ENCODE measurements at regions not wholly inside any gene's neighbourhood (a gene's known extent, or its start where the extent isn't known, plus 50 kb on each side); places are given as distances from the start of the nearest gene placed in this dataset.
"Not testable (repeated sequence)": the region's sequence is repeated elsewhere in the genome, so short reads cannot be mapped to it uniquely, and the experiment has no call there.

- DNase-seq = no peak
Measured at GRCh38 chr21:15638856-15639549, 90.8 kb upstream of the USP25 start.

- DNase-seq = not testable (repeated sequence)
Measured at GRCh38 chr21:15640113-15640512, 89.7 kb upstream of the USP25 start.

- no peak for DNase-seq
Measured at GRCh38 chr21:15644489-15644888, 85.3 kb upstream of the USP25 start.

GRCh38 chr21:15645830-15646229 is 84.0 kb upstream of the USP25 start:
- no peak for DNase-seq

DNA sequence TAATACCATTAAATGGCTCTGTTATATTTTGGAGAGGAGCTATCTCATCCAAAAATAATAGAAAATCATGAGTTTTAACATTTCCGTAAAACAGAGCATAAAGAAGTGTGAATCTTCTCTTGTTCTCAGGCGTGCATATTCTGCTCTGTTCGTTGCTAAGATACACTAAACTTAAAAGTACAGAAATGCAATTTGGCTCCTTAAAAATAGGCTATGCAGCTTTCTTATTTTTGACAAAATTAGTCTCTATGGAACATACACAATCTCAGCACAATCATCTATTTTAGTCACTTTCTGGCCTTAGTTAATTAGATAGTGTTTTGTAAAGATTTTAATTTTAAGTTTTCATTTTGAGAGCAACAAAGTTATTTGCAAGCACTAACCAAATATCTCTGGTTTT is 79.0 kb upstream of the USP25 start:
- DNase-seq = no peak

GRCh38 chr21:15651172-15651571 is 78.6 kb upstream of the USP25 start:
- DNase-seq = no peak

- no peak for DNase-seq
Measured at GRCh38 chr21:15653710-15654109, 76.1 kb upstream of the USP25 start.

GRCh38 chr21:15654171-15654570 is 75.6 kb upstream of the USP25 start:
- DNase-seq = no peak

DNA sequence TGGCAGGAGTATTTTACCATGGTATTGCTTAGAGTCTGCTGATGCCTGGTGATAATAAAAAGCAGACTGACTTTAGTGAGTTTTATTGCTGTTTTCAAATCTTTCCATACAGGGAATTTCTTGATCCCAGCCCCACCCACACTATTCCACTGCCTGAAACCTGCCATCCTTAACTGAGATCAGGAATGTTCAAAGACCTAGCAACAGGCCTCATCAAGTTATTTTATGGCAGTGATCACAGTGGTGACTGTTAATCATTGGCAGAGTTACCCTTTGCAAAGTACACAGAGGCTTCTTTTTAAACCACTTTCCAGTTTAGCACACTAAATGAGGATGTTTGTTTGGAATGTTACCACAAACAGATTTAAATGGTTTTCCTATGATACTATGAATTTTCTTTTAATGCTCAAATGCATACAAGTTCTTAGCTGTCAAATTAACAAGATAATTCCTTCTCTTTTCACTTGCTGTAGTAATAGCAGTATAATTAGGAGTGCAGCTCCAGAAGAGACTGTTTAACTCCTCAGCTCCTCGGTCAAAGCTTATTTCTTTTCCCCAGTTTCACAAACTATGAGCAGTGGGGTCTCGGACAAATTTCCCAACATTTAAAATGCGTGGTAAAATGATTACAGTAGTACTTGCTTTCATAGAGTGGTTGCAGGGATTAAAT is 69.9 kb upstream of the USP25 start:
- no peak for DNase-seq

DNA sequence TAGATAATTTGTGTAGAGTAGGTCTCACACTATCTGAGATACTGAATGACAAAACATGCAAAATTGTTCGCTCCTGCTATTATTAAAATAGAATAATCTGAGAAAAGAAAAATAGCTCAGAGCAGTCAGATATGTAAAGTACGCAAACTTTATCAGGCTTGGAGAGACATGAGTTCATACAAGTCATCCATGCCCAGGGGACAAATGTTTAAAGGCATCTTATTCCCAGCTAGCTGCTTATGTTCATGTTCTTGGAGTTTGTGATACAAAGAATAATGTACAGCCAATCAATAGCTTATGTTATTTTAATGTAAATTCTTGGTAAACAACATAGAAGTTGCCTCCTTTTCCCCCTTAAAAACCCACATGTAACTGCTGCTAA is 69.4 kb upstream of the USP25 start:
- no peak for DNase-seq

- DNase-seq = no peak
Measured at GRCh38 chr21:15667010-15667409, 62.8 kb upstream of the USP25 start.

DNA sequence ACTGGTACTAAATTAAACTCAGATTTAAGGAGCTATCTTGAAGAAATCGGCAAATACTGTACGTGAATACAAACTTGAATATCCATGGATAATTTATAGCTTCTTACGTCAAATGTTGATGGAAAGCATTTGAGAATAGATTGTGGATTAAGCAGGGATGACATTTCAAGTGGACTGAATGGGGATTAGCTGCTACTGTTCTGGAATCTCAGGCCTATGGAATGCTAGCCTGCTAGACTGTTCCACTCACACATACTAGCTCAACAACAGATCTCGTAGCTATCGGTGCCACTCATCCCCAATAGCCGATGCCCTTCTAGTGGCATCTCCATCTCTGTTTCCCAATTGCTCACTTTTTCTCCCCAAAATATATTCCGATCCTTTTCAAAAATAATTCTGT is 62.0 kb upstream of the USP25 start:
- no peak for DNase-seq

- no peak for DNase-seq
Measured at GRCh38 chr21:15669247-15669646, 60.5 kb upstream of the USP25 start.

DNA sequence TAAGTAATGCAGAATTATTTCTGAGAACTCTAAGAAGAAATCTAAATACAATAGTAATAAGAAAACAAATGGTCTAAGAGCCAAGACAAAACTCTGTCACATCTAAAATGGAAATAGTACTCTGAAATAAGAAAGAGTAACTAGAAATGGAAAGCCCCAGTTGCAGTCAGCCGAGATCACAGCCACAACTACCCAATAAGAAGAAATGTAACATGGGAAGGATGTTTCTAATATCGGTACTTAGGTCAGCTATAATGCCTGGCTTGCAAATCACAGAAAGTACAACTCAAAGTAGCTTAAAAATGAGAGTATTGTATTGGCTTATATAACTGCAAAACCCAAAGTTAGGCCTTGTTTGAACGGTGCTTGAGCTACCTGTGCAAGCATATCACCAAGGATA is 58.6 kb upstream of the USP25 start:
- DNase-seq = no peak

GRCh38 chr21:15672578-15672977 is 57.2 kb upstream of the USP25 start:
- not testable (repeated sequence) for DNase-seq

DNA sequence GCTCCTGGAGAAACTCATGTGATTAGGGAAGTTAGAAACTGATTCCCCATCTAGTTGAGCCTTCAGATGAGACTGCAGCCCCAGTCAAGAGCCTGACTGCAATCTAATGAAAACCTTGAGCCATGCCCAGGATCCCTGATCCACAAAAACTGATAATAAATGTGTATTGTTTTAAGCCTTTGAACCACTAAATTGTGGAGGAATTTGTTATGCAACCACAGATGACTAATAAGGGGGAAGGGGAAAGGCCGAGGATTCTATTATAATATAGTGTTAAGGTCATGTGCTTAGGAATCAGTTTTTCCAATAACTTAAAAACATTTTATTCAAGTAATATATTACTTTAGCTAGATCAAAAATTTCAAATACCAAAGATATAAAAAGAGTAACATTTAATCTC is 52.8 kb upstream of the USP25 start:
- DNase-seq = no peak

DNA sequence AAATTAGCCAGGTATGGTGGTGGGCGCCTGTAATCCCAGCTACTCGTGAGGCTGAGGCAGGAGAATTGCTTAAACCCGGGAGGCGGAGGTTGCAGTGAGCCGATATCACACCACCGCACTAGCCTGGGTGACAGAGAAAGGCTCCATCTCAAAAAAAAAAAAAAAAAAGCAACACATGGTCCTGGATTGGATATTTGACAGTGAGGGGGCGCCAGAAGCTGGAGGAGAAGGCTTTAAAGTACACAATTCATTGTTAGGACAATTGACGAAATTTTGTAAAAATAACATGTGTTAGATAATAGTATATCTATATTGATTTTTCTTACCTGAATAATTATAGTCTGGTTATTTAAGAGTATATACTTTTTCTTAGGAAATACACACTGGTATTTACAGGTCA is 50.2 kb upstream of the USP25 start:
- DNase-seq = no peak

Data from T1000 (cell line).